Activated T-cell treated with anti-CD3 and anti-CD28 coated beads, Interleukin-2, amount 50 U/mL, for 72 hours (primary cell): ENCODE measurements at regions not wholly inside any gene's neighbourhood (a gene's known extent, or its start where the extent isn't known, plus 50 kb on each side); places are given as distances from the start of the nearest gene placed in this dataset.

Experiments
- ATAC-seq, 2 donors: fragments of 150-1000 bp; cut with Tn5 transposase; replicated peaks in 1 of 2; 2 replicates each; pipeline ENCODE4 v1.10.0; 2021; ENCODE audit warnings: moderate library complexity in 2 of 2, mild to moderate bottlenecking in 1 of 2
- DNase-seq, 2 donors: peaks; one replicate each; pipeline ENCODE4 v3.0.0; 2021 to 2022; ENCODE audit warnings: mixed read lengths in 1 of 2
- H3K27ac Mint-ChIP-seq: one replicate; pipeline ENCODE4 v1.8.0; 2022; ENCODE audit warnings: mild to moderate bottlenecking, moderate library complexity, mixed read lengths
- H3K27me3 Mint-ChIP-seq: one replicate; pipeline ENCODE4 v1.8.0; 2022; ENCODE audit warnings: low read depth, mixed read lengths
- H3K36me3 Mint-ChIP-seq, 2 donors: one replicate each; pipeline ENCODE4 v1.8.0; 2022; ENCODE audit warnings: mixed read lengths in 2 of 2, mild to moderate bottlenecking in 1 of 2; ENCODE audit not compliant: insufficient read depth in 2 of 2
- H3K4me1 Mint-ChIP-seq: one replicate; pipeline ENCODE4 v1.8.0; 2022; ENCODE audit warnings: low read depth, mixed read lengths
- H3K4me3 Mint-ChIP-seq, 2 donors: one replicate each; pipeline ENCODE4 v1.8.0; 2022; ENCODE audit warnings: mild to moderate bottlenecking in 2 of 2, mixed read lengths in 2 of 2, moderate library complexity in 2 of 2
- H3K9me3 Mint-ChIP-seq, 2 donors: one replicate each; pipeline ENCODE4 v1.8.0; 2022; ENCODE audit warnings: mixed read lengths in 2 of 2

DNA sequence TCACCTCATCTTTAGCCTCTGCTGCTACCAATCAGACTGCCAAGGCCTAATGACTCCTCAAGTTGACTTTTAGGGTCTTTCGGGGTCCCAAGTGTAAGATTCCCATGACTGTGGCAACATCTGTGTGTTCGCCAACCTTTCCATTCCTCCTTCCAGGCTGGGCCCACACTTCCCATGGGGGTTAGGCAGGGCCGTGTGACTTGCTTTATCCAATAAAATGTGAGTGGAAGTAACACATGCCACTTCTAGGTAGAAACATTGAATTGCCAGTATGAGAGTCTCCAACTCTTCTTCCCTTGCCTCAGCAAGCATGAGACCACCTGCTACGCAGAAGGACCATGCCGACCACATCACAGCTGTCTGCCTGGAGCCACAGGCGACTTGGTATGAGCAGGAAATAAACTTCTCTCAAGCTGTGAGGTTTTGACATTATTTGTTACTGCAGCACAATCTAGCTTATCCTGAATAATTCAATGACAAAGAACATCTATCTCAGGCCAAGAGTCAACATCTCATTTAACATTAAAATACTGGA is 190.4 kb upstream of the IER5L start:
- no peak for DNase-seq
- H3K27me3 Mint-ChIP-seq, result no peaks in the 10 kb centered on the region
- no peak for ATAC-seq
- no peak overlapping the region for H3K27ac Mint-ChIP-seq
- no peak overlapping the region for H3K4me3 Mint-ChIP-seq
- H3K36me3 Mint-ChIP-seq, result peaks cover 2 to 3% of the 10 kb centered on the region in 2 donors
- H3K9me3 Mint-ChIP-seq, result peaks cover 0 to 3% of the 10 kb centered on the region in 2 donors
- H3K4me1 Mint-ChIP-seq, result no peaks in the 10 kb centered on the region

DNA sequence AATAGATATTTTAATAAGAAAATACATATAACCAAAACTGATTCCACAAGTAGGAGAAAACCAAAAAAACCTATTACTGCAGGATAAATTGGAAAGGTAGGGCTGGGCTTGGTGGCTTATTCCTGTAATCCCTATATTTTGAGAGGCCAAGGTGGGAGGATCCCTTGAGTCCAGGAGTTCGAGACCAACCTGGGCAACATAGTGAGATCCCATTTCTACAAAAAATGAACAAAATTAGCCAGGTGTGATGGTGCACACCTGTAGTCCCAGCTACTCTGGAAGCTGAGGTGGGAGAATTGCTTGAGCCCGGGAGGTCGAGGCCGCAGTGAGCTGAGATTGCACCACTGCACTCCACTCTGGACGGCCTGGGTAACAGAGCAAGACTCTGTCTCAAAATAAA is 189.2 kb upstream of the IER5L start:
- DNase-seq (no peak), ATAC-seq (no peak)
- Mint-ChIP-seq H3K4me1 (no peaks in the 10 kb centered on the region), H3K27me3 (no peaks in the 10 kb centered on the region), H3K27ac (no peak overlapping the region), H3K4me3 (no peak overlapping the region), H3K9me3 (peaks cover 0 to 3% of the 10 kb centered on the region in 2 donors), H3K36me3 (peaks cover 2 to 3% of the 10 kb centered on the region in 2 donors)

DNA sequence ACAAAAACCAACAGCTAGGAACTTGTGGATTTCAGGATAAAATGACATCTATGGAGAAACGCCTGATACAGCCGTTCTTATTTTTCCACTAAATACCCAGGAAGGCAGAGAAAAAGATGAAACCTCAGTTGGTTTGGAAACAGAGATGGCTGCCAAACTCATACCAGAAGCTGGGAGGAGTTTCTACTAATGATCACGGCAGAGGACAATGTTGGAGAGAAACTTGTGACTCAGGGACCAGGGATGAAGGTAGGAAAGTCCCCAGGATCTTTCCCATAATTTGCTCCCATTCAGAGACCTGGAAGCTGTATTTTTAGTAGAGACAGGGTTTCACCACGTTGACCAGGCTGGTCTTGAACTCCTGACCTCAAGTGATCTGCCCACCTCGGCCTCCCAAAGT is 187.1 kb upstream of the IER5L start:
- no peak for ATAC-seq
- peaks cover 2% of the 10 kb centered on the region in 2 donors for H3K36me3 Mint-ChIP-seq
- H3K9me3 Mint-ChIP-seq, result no peaks in the 10 kb centered on the region
- no peaks in the 10 kb centered on the region for H3K4me1 Mint-ChIP-seq
- H3K27ac Mint-ChIP-seq, result no peak overlapping the region
- no peak overlapping the region for H3K4me3 Mint-ChIP-seq
- no peak for DNase-seq
- no peaks in the 10 kb centered on the region for H3K27me3 Mint-ChIP-seq

DNA sequence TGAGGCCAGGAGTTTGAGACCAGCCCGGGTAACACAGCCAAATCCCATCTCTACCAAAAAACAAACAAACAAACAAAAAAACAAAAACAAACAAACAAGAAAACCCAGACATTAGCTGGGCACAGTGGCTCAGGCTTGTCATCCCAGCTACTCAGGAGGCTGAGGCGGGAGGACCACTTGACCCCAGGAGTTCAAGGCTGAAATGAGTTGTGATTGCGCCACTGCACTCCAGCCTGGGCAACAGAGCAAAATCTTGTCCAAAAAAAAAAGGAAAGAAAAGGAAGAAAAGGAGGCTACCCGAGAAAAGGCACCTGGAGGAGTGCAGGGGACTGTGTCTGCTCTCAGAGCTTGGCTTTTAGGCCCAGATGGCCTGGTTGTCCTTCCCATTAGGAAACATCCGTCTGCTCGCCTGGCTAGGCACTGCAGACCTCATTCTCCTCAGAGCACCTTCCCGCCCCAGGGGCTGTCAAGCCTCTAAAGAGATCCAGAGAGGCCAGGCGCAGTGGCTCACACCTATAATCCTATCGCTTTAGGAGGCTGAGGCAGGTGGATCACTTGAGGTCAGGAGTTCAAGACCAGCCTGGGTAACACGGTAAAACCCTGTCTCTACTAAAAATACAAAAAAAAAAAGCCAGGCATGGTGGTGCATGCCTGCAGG is 185.3 kb upstream of the IER5L start:
- no peak overlapping the region for H3K27ac Mint-ChIP-seq
- DNase-seq (no peak), ATAC-seq (no peak)
- H3K4me3 Mint-ChIP-seq, result no peak overlapping the region
- H3K4me1 Mint-ChIP-seq, result no peaks in the 10 kb centered on the region
- no peaks in the 10 kb centered on the region for H3K36me3 Mint-ChIP-seq
- no peaks in the 10 kb centered on the region for H3K9me3 Mint-ChIP-seq
- H3K27me3 Mint-ChIP-seq, result no peaks in the 10 kb centered on the region

DNA sequence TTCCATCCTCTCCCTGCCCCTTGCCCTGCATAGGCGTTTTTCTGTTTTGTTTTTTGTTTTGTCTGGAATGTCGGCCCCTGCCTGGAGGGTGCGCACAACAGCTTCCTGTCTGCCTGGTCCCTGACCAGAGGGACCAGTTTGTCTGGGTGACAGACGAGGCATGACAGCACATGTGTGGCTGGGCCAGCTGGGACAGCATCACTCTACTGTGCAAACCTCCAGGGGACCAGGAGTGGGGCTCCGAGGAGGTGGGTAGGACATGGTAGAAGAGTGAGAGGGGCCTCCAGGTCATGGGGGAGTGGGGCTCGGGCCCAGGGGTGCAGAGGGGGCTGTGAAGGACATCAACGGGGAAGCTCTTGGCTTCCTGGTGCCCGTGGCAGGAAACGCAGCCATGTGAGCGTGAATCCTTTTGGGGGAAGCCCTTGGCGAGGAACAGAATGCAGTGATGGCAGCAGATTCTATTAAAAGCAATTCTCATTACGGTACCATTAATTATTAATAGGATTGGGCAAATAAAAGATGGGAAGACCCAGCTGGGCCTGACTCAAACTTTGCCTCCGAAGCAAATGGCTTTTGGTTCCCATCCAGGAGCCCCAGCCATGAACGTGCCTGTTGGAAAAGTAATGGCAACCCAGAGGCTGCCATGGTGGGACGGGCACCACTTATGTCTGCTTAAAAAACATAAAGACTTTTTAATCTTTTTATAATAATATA is 184.4 kb upstream of the IER5L start:
- H3K9me3 Mint-ChIP-seq, result no peaks in the 10 kb centered on the region
- H3K36me3 Mint-ChIP-seq, result no peaks in the 10 kb centered on the region
- H3K27me3 Mint-ChIP-seq, result no peaks in the 10 kb centered on the region
- no peak overlapping the region for H3K27ac Mint-ChIP-seq
- H3K4me3 Mint-ChIP-seq, result no peak overlapping the region
- DNase-seq (no peak), ATAC-seq (no peak)
- H3K4me1 Mint-ChIP-seq, result no peaks in the 10 kb centered on the region

DNA sequence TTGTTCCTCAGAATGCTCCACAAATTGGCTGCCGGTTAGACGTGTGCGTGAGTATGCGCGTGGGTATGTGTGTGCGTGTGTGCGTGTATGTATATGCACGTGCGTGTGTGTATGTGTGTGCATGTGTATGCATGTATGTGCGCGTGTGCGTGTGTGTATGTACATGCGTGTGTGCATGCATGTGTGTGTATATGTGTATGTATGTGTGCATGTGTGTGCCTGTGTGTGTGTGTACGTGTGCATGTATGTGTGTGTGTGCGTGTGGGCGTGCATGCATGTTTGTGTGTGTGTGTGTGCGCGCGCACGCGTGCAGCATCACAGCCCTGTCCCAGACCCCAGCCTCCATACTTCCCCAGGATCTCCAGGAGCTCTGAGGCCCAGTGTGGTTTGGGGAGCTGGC is 183.1 kb upstream of the IER5L start:
- H3K4me1 Mint-ChIP-seq, result no peaks in the 10 kb centered on the region

DNA sequence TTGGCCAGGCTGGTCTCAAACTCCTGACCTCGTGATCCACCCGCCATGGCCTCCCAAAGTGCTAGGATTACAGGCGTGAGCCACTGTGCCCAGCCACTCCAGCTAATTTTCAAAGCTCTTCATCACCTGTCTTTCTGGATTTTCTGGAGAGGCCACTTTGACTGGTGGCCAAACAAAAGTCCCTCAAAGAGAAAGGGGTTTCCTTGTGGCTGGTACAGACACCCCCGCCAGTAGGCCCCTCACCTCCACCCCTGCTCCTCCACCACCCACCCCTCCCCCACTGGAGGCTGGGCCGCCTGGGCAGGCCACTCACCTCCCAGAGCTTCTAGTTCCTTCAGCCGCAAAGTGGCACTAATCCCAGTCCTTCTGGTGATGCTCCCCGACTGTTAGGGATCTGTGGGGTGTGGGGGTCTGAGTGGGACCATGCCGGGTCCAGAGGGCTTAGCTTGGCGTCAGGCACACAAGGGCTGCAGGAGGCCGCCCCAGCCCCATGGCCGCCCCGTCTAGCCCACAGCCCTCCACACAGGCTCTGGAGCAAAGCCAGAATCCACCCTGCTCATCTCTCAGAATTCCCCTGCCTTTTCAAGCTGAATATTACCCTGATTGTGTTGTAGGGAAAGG is 182.0 kb upstream of the IER5L start:
- Mint-ChIP-seq H3K4me1 (no peaks in the 10 kb centered on the region), H3K4me3 (no peak overlapping the region), H3K9me3 (peaks cover 0 to 7% of the 10 kb centered on the region in 2 donors), H3K36me3 (peaks cover 0 to 2% of the 10 kb centered on the region in 2 donors), H3K27me3 (no peaks in the 10 kb centered on the region), H3K27ac (no peak overlapping the region)
- ATAC-seq (no peak), DNase-seq (no peak)

More for the DNA sequence above, 183.1 kb upstream of the IER5L start:
- Mint-ChIP-seq H3K36me3 (no peaks in the 10 kb centered on the region), H3K27ac (no peak overlapping the region), H3K9me3 (no peaks in the 10 kb centered on the region), H3K4me3 (no peak overlapping the region), H3K27me3 (no peaks in the 10 kb centered on the region)
- DNase-seq (no peak), ATAC-seq (no peak)

DNA sequence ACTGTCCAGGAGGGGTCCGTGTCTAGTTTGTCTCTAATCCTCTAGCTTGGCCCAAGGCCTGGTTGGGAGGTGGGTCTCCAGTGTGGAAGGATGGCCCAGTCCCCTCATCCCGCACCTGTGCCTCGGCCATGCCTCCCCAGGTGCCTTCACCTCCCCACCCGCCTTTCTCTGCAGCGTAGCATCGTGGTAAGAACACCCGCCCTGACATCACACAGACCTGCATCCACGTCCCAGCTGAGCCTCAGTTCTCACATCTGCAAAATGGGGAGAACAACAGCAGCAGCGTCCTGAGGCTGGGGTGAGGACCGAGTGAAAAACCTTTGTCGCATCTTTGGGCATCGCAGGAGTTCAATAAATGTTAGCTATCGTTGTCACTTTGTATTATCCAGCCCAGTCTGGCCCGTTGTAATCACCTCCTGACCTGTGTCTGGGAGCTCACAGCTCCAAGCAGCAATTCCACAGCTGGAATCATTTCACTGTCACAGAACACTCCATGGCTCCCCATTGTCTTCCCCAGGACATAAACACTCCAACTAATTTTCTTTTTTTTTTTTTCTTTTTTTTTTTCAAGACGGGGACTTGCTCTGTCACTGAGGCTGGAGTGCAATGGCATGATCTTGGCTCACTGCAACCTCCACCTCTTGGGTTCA is 181.2 kb upstream of the IER5L start:
- no peak overlapping the region for H3K4me3 Mint-ChIP-seq
- H3K36me3 Mint-ChIP-seq, result peaks cover 0 to 2% of the 10 kb centered on the region in 2 donors
- no peaks in the 10 kb centered on the region for H3K4me1 Mint-ChIP-seq
- DNase-seq (no peak), ATAC-seq (no peak)
- H3K27ac Mint-ChIP-seq, result no peak overlapping the region
- no peaks in the 10 kb centered on the region for H3K27me3 Mint-ChIP-seq
- H3K9me3 Mint-ChIP-seq, result peaks cover 0 to 7% of the 10 kb centered on the region in 2 donors

DNA sequence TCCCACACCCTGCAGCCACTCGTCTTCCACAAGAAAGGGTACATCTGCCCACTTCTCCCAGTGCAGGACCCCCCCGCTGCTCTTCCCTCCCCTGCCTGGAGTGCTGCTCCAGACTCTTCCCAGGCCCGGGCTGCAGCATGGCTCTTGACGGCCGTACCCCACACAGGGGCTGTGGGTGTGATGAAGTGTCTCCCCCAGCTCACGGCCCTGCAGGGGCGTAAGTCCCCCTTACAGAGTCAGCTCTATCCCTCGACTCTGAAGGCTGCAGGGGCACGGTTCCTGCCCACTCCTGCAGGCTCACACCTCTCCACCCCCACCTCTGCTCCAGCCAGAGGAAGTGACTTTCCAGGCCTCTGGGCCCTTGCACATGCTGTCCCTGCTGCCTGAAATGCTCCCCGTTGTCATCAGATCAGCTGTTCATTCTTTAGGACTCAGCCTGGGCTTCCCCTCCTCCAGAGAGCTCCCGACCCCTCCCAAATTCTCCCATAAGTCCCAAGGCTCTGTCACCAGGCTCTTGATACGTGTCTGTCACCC is 180.6 kb upstream of the IER5L start:
- H3K36me3 Mint-ChIP-seq, result peaks cover under 1 to 2% of the 10 kb centered on the region in 2 donors
- DNase-seq (no peak), ATAC-seq (no peak)
- H3K27me3 Mint-ChIP-seq, result no peaks in the 10 kb centered on the region
- H3K27ac Mint-ChIP-seq, result no peak overlapping the region
- no peaks in the 10 kb centered on the region for H3K4me1 Mint-ChIP-seq
- no peak overlapping the region for H3K4me3 Mint-ChIP-seq
- peaks cover 0 to 7% of the 10 kb centered on the region in 2 donors for H3K9me3 Mint-ChIP-seq

DNA sequence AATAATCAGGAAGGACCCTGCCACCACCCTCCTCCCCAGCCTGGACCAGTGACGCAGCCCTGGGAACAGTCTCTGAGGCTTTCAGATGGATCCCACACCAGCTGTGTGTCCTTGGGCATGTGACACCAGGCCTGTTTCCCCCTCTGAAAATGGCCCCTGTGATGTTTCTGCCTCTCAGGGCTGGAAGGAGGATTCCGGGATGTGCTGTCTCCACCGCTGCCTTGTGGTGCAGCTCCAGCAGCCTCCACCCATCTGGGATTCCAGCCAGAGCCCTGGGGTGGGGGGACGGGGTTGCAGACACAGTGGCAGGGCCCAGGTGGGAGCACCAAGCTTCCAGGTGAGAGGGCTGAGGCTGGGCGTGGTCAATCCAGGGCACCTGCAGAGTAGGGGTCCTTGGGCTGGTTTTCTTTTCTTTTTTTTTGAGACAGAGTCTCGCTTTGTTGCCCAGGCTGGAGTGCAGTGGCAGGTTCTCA is 179.7 kb upstream of the IER5L start:
- Mint-ChIP-seq H3K9me3 (peaks cover 0 to 7% of the 10 kb centered on the region in 2 donors), H3K27ac (no peak overlapping the region), H3K27me3 (no peaks in the 10 kb centered on the region), H3K36me3 (peaks cover 2% of the 10 kb centered on the region in 2 donors), H3K4me1 (no peaks in the 10 kb centered on the region), H3K4me3 (no peak overlapping the region)
- DNase-seq, result no peak
- ATAC-seq, result no peak

DNA sequence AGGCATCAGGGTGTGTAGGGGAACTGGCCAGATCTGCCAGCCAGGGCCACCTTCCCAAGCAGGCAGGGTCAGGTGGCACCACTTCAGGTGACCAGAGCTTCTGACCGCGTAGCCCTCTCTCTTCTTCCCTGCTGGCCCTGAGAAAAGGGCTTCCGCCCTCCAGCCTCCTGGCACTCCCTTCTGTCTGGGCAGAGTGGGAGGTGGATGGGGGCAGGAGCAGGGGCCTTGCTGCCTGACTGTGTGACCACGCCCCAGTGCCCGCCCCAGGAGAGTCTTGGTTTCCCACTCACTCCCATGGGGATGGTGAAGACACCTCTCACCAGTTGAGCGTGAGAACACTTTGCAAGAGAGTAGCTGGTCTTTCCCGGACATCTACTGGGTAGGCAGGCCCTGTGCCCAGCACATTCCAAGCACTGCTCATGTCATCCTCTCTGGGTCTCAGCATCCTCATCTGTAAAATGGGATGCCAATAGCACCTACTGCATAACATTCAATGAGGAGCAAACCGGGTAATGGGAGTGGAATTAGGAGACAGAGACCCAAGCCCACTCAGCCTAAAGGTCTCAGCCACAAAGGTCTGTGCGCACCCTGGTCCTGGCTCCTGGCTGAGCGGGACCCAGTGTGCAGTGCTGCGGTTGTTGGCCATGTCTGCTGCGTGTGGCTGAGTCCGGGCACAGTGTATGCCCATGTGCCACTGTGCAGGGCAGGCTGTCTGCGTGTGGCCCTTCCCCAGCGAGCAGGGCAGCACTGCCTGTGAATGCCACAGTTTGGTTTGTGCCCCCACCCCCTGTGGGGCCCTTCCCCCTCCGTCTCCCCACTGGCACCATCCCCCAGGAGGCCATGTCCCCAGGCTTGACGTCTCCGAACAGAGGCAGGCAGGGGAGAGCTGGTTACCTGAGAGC is 179.1 kb upstream of the IER5L start:
- ATAC-seq (no peak), DNase-seq (no peak)
- H3K4me3 Mint-ChIP-seq, result no peak overlapping the region
- no peak overlapping the region for H3K27ac Mint-ChIP-seq
- H3K9me3 Mint-ChIP-seq, result peaks cover 0 to 7% of the 10 kb centered on the region in 2 donors
- no peaks in the 10 kb centered on the region for H3K4me1 Mint-ChIP-seq
- H3K27me3 Mint-ChIP-seq, result no peaks in the 10 kb centered on the region
- peaks cover 2% of the 10 kb centered on the region in 2 donors for H3K36me3 Mint-ChIP-seq

DNA sequence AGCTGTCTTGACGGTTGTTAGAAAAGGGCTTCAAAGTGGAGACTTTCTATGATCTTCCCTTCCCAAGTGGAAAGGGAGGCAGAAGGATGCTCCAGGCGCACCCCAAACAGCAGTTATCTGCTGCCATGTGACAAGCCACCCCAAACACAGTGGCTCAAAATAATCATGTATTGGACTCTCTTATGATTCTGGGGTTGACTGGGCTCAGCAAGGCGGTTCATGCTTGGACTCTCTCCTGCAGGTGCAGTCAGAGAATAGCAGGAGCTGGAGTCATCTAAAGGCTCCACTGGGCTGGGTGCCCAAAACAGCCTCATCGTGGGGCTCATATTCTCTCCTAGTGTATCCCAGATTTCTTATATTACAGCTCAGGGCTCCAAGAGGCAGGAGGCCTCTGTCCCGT is 177.6 kb upstream of the IER5L start:
- Mint-ChIP-seq H3K4me1 (peaks cover 6% of the 10 kb centered on the region), H3K27ac (no peak overlapping the region), H3K36me3 (peaks cover 2% of the 10 kb centered on the region in 2 donors), H3K4me3 (no peak overlapping the region), H3K27me3 (peaks cover 6% of the 10 kb centered on the region), H3K9me3 (peaks cover 0 to 7% of the 10 kb centered on the region in 2 donors)
- no peak for DNase-seq
- ATAC-seq, result no peak
